B cell (primary cell): ENCODE measurements at regions not wholly inside any gene's neighbourhood (a gene's known extent, or its start where the extent isn't known, plus 50 kb on each side); places are given as distances from the start of the nearest gene placed in this dataset.

Experiments used
- CTCF ChIP-seq: fragments of 200-600 bp; IDR thresholded peaks from one replicate; pipeline ENCODE4 v1.8.0; 2022; ENCODE audit warnings: antibody characterized with exemption, mild to moderate bottlenecking
- EZH2 ChIP-seq: IDR thresholded peaks from 2 replicates; pipeline ENCODE4 v1.6.1; 2012; ENCODE audit warnings: borderline replicate concordance, low read depth, mild to moderate bottlenecking, moderate library complexity, low read length; ENCODE audit not compliant: insufficient read depth, poor library complexity, severe bottlenecking

- TF ChIP-seq CTCF, result no peak
- TF ChIP-seq EZH2, result no peak
Measured at GRCh38 chr14:30369502-30370180, 189.3 kb upstream of the G2E3 start.
